Activated CD8-positive, alpha-beta T cell treated with anti-CD3 and anti-CD28 coated beads for 36 hours (primary cell): ENCODE measurements at regions not wholly inside any gene's neighbourhood (a gene's known extent, or its start where the extent isn't known, plus 50 kb on each side); places are given as distances from the start of the nearest gene placed in this dataset.
"Not testable (repeated sequence)": the region's sequence is repeated elsewhere in the genome, so short reads cannot be mapped to it uniquely, and the experiment has no call there.

Experiments used
- ATAC-seq: fragments of 200-7000 bp; cut with Tn5 transposase; one replicate; pipeline ENCODE4 v1.10.0; 2021; ENCODE audit warnings: mild to moderate bottlenecking, moderate library complexity
- CTCF ChIA-PET: fragments of 350-600 bp; sonication (Branson Sonifier 250); formaldehyde crosslinking; loops from one replicate; lab custom pipeline; 2021; ENCODE audit warnings: antibody characterized with exemption; lab: Charles Lee
- POLR2A ChIA-PET: fragments of 350-600 bp; sonication (Branson Sonifier 250); formaldehyde crosslinking; loops from one replicate; lab custom pipeline; 2021; ENCODE audit warnings: antibody characterized with exemption; lab: Charles Lee
- DNase-seq: peaks from one replicate; pipeline ENCODE4 v3.0.0-alpha.2; 2020
- H3K27ac Mint-ChIP-seq: one replicate; pipeline ENCODE4 v1.8.0; 2021; ENCODE audit warnings: mild to moderate bottlenecking, mixed read lengths
- H3K27me3 Mint-ChIP-seq: one replicate; pipeline ENCODE4 v1.8.0; 2021; ENCODE audit warnings: mixed read lengths
- H3K36me3 Mint-ChIP-seq: one replicate; pipeline ENCODE4 v1.8.0; 2021; ENCODE audit warnings: low read depth, mixed read lengths
- H3K4me1 Mint-ChIP-seq: one replicate; pipeline ENCODE4 v1.8.0; 2021; ENCODE audit warnings: low read depth, mixed read lengths
- H3K4me3 Mint-ChIP-seq: one replicate; pipeline ENCODE4 v1.8.0; 2021; ENCODE audit warnings: mild to moderate bottlenecking, moderate library complexity, mixed read lengths
- H3K9me3 Mint-ChIP-seq: one replicate; pipeline ENCODE4 v1.8.0; 2021; ENCODE audit warnings: mixed read lengths
- intact Hi-C: fragments of 100-400 bp; cut with micrococcal nuclease; formaldehyde crosslinking; loops from one replicate; pipeline ENCODE4 v1.10.0; 2022
- TF ChIP-seq, protein P1 (sequence below): fragments of 200-600 bp; IDR thresholded peaks from one replicate; pipeline ENCODE4 v1.8.0; 2022; ENCODE audit warnings: antibody characterized with exemption, mild to moderate bottlenecking

DNA sequence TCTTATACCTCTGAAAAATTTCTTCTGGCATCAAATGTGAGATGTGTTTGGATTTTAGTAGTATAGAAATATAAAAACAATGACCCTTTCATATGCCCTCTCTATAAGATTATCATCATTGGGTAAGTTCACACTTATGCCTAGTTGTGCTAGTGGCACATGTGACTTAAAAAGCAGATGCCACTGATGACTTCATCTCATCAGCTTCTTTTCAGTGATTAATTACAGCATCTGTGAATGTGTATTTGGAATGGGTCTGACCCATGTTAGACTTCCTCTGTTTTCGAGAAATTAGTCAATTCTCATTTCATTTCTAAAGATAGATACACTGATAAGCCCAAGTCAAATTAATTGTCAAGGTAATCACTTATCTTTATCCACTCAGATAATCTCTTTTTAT lies 698.7 kb downstream of the GABRG1 start:
- H3K4me1 Mint-ChIP-seq = no peaks in the 10 kb centered on the region
- no peak overlapping the region for H3K4me3 Mint-ChIP-seq
- no peaks in the 10 kb centered on the region for H3K27me3 Mint-ChIP-seq
- TF ChIP-seq, protein P1, sequence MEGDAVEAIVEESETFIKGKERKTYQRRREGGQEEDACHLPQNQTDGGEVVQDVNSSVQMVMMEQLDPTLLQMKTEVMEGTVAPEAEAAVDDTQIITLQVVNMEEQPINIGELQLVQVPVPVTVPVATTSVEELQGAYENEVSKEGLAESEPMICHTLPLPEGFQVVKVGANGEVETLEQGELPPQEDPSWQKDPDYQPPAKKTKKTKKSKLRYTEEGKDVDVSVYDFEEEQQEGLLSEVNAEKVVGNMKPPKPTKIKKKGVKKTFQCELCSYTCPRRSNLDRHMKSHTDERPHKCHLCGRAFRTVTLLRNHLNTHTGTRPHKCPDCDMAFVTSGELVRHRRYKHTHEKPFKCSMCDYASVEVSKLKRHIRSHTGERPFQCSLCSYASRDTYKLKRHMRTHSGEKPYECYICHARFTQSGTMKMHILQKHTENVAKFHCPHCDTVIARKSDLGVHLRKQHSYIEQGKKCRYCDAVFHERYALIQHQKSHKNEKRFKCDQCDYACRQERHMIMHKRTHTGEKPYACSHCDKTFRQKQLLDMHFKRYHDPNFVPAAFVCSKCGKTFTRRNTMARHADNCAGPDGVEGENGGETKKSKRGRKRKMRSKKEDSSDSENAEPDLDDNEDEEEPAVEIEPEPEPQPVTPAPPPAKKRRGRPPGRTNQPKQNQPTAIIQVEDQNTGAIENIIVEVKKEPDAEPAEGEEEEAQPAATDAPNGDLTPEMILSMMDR = no peak
- intact Hi-C loops = no loop called here
- POLR2A ChIA-PET = no interaction called here
- ATAC-seq = no peak
- H3K27ac Mint-ChIP-seq = no peak overlapping the region
- DNase-seq = no peak
- H3K36me3 Mint-ChIP-seq = no peaks in the 10 kb centered on the region
- CTCF ChIA-PET = no interaction called here
- H3K9me3 Mint-ChIP-seq = peaks cover 16% of the 10 kb centered on the region

DNA sequence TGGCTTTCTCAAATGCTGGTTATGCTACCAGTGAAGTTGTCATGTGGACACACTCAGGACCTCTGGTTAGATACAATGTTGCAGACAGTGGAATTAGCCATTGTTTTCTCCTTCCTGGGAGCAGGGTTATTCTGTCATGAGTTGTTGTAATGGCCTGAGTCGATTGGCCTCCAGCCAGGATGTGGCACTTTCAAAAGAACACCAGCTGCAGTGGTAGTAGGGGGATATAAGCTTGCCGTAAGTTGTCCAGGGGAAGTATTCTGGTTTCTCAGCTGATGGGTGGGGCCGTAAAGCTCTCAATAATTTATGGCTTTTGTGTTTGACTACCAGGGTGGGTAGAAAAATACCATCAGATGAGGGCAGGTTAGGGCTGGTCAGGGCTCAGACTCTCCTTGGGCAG lies 697.5 kb upstream of the GNPDA2 start:
- ChIA-PET POLR2A (no interaction called here), CTCF (no interaction called here)
- Mint-ChIP-seq H3K4me3 (no peak overlapping the region), H3K27me3 (no peaks in the 10 kb centered on the region), H3K36me3 (no peaks in the 10 kb centered on the region), H3K9me3 (peaks cover 16% of the 10 kb centered on the region), H3K4me1 (no peaks in the 10 kb centered on the region), H3K27ac (no peak overlapping the region)
- DNase-seq (no peak), ATAC-seq (no peak)
- TF ChIP-seq, protein P1 = no peak
- intact Hi-C loops = no loop called here

DNA sequence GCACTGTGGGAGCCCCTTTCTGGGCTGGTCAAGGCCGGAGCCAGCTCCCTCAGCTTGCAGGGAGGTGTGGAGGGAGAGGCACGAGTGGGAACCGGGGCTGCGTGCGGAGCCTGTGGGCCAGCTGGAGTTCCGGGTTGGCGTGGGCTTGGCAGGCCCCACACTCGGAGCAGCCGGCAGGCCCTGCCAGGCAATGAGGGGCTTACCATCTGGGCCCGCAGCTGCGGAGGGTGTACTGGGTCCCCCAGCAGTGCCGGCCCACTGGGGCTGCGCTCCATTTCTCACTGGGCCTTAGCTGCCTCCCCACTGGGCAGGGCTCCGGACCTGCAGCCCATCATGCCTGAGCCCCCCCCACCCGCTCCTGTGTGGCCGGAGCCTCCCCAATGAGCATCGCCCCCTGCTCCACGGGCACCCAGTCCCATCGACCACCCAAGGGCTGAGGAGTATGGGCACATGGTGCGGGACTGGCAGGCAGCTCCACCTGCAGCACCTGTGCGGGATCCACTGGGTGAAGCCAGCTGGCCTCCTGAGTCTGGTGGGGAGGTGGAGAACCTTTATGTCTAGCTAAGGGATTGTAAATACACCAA lies 693.8 kb upstream of the GNPDA2 start:
- ATAC-seq, H3K36me3 Mint-ChIP-seq, CTCF ChIA-PET, POLR2A ChIA-PET, intact Hi-C loops, H3K4me3 Mint-ChIP-seq, H3K27me3 Mint-ChIP-seq, H3K4me1 Mint-ChIP-seq, H3K27ac Mint-ChIP-seq, DNase-seq: not testable (repeated sequence)
- peaks cover 17% of the 10 kb centered on the region for H3K9me3 Mint-ChIP-seq

DNA sequence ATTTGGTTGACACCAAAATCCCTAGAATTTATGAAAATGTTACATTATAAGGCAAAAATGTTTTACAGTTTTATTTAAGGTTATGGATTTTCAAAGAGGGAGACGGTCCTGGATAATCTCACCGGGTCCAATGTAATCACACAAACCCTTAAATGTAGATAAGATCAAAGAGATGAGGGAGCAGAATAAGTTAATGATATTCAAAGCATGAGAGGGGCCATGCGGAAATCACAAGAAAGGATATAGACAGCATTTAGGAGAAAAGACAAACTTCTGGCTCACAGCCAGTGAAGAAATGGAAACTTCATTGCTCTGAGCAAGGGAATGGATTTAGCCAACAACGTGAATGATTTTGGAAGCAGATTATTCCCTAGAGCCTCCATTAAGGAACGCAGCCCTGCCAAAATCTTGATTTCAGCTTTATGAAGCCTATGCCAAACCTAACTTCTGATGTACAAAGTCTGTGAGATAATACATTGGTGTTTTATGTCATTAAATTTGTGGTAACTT lies 684.4 kb upstream of the GNPDA2 start:
- TF ChIP-seq, protein P1 = no peak
- no peak overlapping the region for H3K27ac Mint-ChIP-seq
- CTCF ChIA-PET = no interaction called here

DNA sequence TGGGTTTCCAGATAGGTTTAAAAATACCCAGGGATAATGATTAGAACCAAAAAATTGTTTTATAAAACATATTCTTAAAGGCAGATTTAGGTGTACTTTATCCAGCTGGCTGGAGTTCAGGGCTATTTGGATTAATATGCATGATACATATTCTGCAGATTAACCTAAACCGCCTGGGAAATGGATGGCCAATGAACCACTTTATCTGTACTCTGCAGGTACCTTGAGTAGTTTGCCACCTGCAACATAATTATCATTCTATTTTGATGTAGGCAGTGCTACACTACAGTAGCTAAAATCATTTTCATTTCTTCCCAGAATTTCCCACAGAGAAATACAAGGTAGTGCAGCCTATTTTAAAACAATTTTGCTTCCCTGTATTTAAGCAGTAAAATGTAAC lies 683.2 kb upstream of the GNPDA2 start:
- Mint-ChIP-seq H3K4me3 (no peak overlapping the region), H3K27ac (no peak overlapping the region), H3K4me1 (no peaks in the 10 kb centered on the region), H3K27me3 (no peaks in the 10 kb centered on the region), H3K9me3 (peaks cover 13% of the 10 kb centered on the region), H3K36me3 (no peaks in the 10 kb centered on the region)
- ChIA-PET CTCF (no interaction called here), POLR2A (no interaction called here)
- ATAC-seq (no peak), DNase-seq (no peak)
- TF ChIP-seq, protein P1 = no peak
- intact Hi-C loops = no loop called here

More for the DNA sequence above, 684.4 kb upstream of the GNPDA2 start:
- intact Hi-C loops = no loop called here
- Mint-ChIP-seq H3K9me3 (peaks cover 9% of the 10 kb centered on the region), H3K27me3 (no peaks in the 10 kb centered on the region), H3K4me1 (no peaks in the 10 kb centered on the region), H3K4me3 (no peak overlapping the region), H3K36me3 (no peaks in the 10 kb centered on the region)
- DNase-seq (no peak), ATAC-seq (no peak)
- POLR2A ChIA-PET = no interaction called here
